NCI-H82 (cell line): ENCODE measurements at regions not wholly inside any gene's neighbourhood (a gene's known extent, or its start where the extent isn't known, plus 50 kb on each side); places are given as distances from the start of the nearest gene placed in this dataset.

Experiments used
- DNase-seq: peaks from one replicate; lab custom pipeline; 2025; lab: John Stamatoyannopoulos, UW

GRCh38 chr3:69532547-69533224 is 146.8 kb upstream of the FRMD4B start:
- DNase-seq, result no peak

- DNase-seq, result no peak
Observed at GRCh38 chr3:69531576-69532546, 146.0 kb upstream of the FRMD4B start.

GRCh38 chr3:69530554-69530953 is 144.7 kb upstream of the FRMD4B start:
- DNase-seq, result no peak

- no peak for DNase-seq
Observed at GRCh38 chr3:69527498-69527897, 141.6 kb upstream of the FRMD4B start.

GRCh38 chr3:69524816-69525215 is 138.9 kb upstream of the FRMD4B start:
- DNase-seq, result no peak

- DNase-seq, result no peak
Observed at GRCh38 chr3:69521286-69521685, 135.4 kb upstream of the FRMD4B start.

GRCh38 chr3:69511361-69511760 is 125.5 kb upstream of the FRMD4B start:
- DNase-seq, result no peak

GRCh38 chr3:69510481-69511030 is 124.7 kb upstream of the FRMD4B start:
- DNase-seq, result no peak

- DNase-seq, result no peak
Observed at GRCh38 chr3:69509288-69509687, 123.4 kb upstream of the FRMD4B start.

GRCh38 chr3:69505770-69506407 is 120.0 kb upstream of the FRMD4B start:
- DNase-seq, result peak; percentile 56

- DNase-seq, result no peak
Observed at GRCh38 chr3:69504232-69504631, 118.3 kb upstream of the FRMD4B start.

- DNase-seq, result no peak
Observed at GRCh38 chr3:69500604-69501003, 114.7 kb upstream of the FRMD4B start.

GRCh38 chr3:69499899-69500421 is 114.1 kb upstream of the FRMD4B start:
- no peak for DNase-seq

GRCh38 chr3:69499422-69499821 is 113.5 kb upstream of the FRMD4B start:
- no peak for DNase-seq

GRCh38 chr3:69496856-69497255 is 111.0 kb upstream of the FRMD4B start:
- DNase-seq, result no peak

GRCh38 chr3:69494185-69494584 is 108.3 kb upstream of the FRMD4B start:
- DNase-seq, result no peak

- no peak for DNase-seq
Observed at GRCh38 chr3:69493157-69493556, 107.3 kb upstream of the FRMD4B start.

- no peak for DNase-seq
Observed at GRCh38 chr3:69491975-69492374, 106.1 kb upstream of the FRMD4B start.

- DNase-seq, result no peak
Observed at GRCh38 chr3:69490971-69491370, 105.1 kb upstream of the FRMD4B start.

- DNase-seq, result no peak
Observed at GRCh38 chr3:69490235-69490634, 104.3 kb upstream of the FRMD4B start.

GRCh38 chr3:69488026-69488425 is 102.1 kb upstream of the FRMD4B start:
- DNase-seq, result no peak

GRCh38 chr3:69485489-69485888 is 99.6 kb upstream of the FRMD4B start:
- no peak for DNase-seq
